Neutrophil (primary cell): ENCODE measurements at regions not wholly inside any gene's neighbourhood (a gene's known extent, or its start where the extent isn't known, plus 50 kb on each side); places are given as distances from the start of the nearest gene placed in this dataset.

Experiments
- H3K27ac ChIP-seq: fragments of 200-600 bp; sonication (generic); 2 replicates; pipeline ENCODE4 v1.5.1; 2016; ENCODE audit warnings: mild to moderate bottlenecking, moderate library complexity
- H3K27me3 ChIP-seq: fragments of 200-600 bp; sonication (generic); 2 replicates; pipeline ENCODE4 v1.6.0; 2016; ENCODE audit warnings: mild to moderate bottlenecking
- H3K36me3 ChIP-seq: fragments of 200-600 bp; sonication (generic); 2 replicates; pipeline ENCODE4 v1.5.1; 2017
- H3K4me1 ChIP-seq, 2 experiments: fragments of 200-600 bp in 1 of 2; sonication (generic) in 1 of 2; 1 replicate in 1 of 2; 2 replicates in 1 of 2; pipeline versions ENCODE4 v1.5.1 to v1.6.1; 2013 to 2016; ENCODE audit warnings: low read depth in 1 of 2, low read length in 1 of 2, mild to moderate bottlenecking in 1 of 2, moderate library complexity in 1 of 2; ENCODE audit not compliant: control insufficient read depth in 1 of 2, insufficient read depth in 1 of 2
- H3K4me3 ChIP-seq, 2 experiments: fragments of 200-600 bp in 1 of 2; sonication (generic) in 1 of 2; 1 replicate in 1 of 2; 2 replicates in 1 of 2; pipeline ENCODE4 v1.5.1; 2013 to 2016; ENCODE audit warnings: low read depth in 1 of 2, low read length in 1 of 2, mild to moderate bottlenecking in 1 of 2, moderate library complexity in 1 of 2
- H3K9me3 ChIP-seq: fragments of 200-600 bp; sonication (generic); 2 replicates; pipeline ENCODE4 v1.5.1; 2016
- CTCF ChIP-seq: fragments of 200-600 bp; sonication (generic); IDR thresholded peaks from 2 replicates; pipeline ENCODE4 v1.5.1; 2016; ENCODE audit warnings: antibody characterized with exemption

GRCh38 chr12:3336606-3337311, 154.2 kb upstream of the PRMT8 start:
- Histone ChIP-seq H3K36me3 (no peaks in the 10 kb centered on the region), H3K4me3 (no peak overlapping the region), H3K4me1 (no peaks in the 10 kb centered on the region), H3K9me3 (no peaks in the 10 kb centered on the region), H3K27me3 (peaks cover 39% of the 10 kb centered on the region), H3K27ac (no peak overlapping the region)
- TF ChIP-seq CTCF, result no peak

- H3K27me3 ChIP-seq, result peaks cover 51% of the 10 kb centered on the region
- H3K4me1 ChIP-seq, result no peaks in the 10 kb centered on the region
- no peak for TF ChIP-seq CTCF
- H3K9me3 ChIP-seq, result no peaks in the 10 kb centered on the region
- no peak overlapping the region for H3K4me3 ChIP-seq
- H3K27ac ChIP-seq, result no peak overlapping the region
- H3K36me3 ChIP-seq, result no peaks in the 10 kb centered on the region
These were observed 153.1 kb upstream of the PRMT8 start for GRCh38 chr12:3337944-3338343.

- Histone ChIP-seq H3K27ac (no peak overlapping the region), H3K4me1 (no peaks in the 10 kb centered on the region), H3K4me3 (no peak overlapping the region), H3K27me3 (peaks cover 60% of the 10 kb centered on the region), H3K36me3 (no peaks in the 10 kb centered on the region), H3K9me3 (no peaks in the 10 kb centered on the region)
- no peak for TF ChIP-seq CTCF
These were observed 151.8 kb upstream of the PRMT8 start for GRCh38 chr12:3339221-3339620.

GRCh38 chr12:3341594-3341993, 149.4 kb upstream of the PRMT8 start:
- Histone ChIP-seq H3K9me3 (no peaks in the 10 kb centered on the region), H3K4me1 (no peaks in the 10 kb centered on the region), H3K27me3 (peaks cover 47% of the 10 kb centered on the region), H3K27ac (no peak overlapping the region), H3K36me3 (no peaks in the 10 kb centered on the region), H3K4me3 (no peak overlapping the region)
- TF ChIP-seq CTCF, result no peak

- TF ChIP-seq CTCF, result no peak
These were observed 149.0 kb upstream of the PRMT8 start for GRCh38 chr12:3342051-3342450.

More at GRCh38 chr12:3342051-3342450, 149.0 kb upstream of the PRMT8 start:
- H3K4me3 ChIP-seq, result no peak overlapping the region
- H3K27ac ChIP-seq, result no peak overlapping the region
- H3K36me3 ChIP-seq, result no peaks in the 10 kb centered on the region
- H3K4me1 ChIP-seq, result no peaks in the 10 kb centered on the region
- H3K9me3 ChIP-seq, result no peaks in the 10 kb centered on the region
- peaks cover 42% of the 10 kb centered on the region for H3K27me3 ChIP-seq
